DND-41 (cell line): ENCODE measurements at regions not wholly inside any gene's neighbourhood (a gene's known extent, or its start where the extent isn't known, plus 50 kb on each side); places are given as distances from the start of the nearest gene placed in this dataset.

Experiments
- ATAC-seq: fragments of 200-7000 bp; cut with Tn5 transposase; 3 replicates; pipeline ENCODE4 v1.9.1; 2021; ENCODE audit warnings: low read depth; ENCODE audit not compliant: insufficient read depth
- DNase-seq: peaks from one replicate; pipeline ENCODE4 v3.0.0-alpha.2; 2020
- H2AFZ ChIP-seq: 2 replicates; pipeline ENCODE4 v1.6.0; 2012; ENCODE audit warnings: low read depth, low read length
- H3K27ac ChIP-seq: 2 replicates; pipeline ENCODE4 v1.5.1; 2012; ENCODE audit warnings: low read length, inconsistent platforms
- H3K27me3 ChIP-seq: fragments of 200-600 bp; sonication (generic); 2 replicates; pipeline ENCODE4 v1.6.0; 2012; ENCODE audit warnings: low read length, mild to moderate bottlenecking, inconsistent platforms; ENCODE audit not compliant: insufficient read depth, poor library complexity
- H3K36me3 ChIP-seq: 2 replicates; pipeline ENCODE4 v1.5.1; 2012; ENCODE audit warnings: low read length, inconsistent platforms; ENCODE audit not compliant: insufficient read depth
- H3K4me1 ChIP-seq: 2 replicates; pipeline ENCODE4 v1.5.1; 2012; ENCODE audit warnings: mild to moderate bottlenecking, low read length; ENCODE audit not compliant: insufficient read depth
- H3K4me2 ChIP-seq: 2 replicates; pipeline ENCODE4 v1.6.0; 2012; ENCODE audit warnings: mild to moderate bottlenecking, moderate library complexity, low read length, inconsistent platforms; ENCODE audit not compliant: insufficient read depth
- H3K4me3 ChIP-seq, 2 experiments: fragments of 200-600 bp in 1 of 2; shearing (Covaris generic) in 1 of 2; 2 replicates each; pipeline ENCODE4 v1.5.1; 2012 to 2016; ENCODE audit warnings: inconsistent platforms in 2 of 2, low read length in 2 of 2, mild to moderate bottlenecking in 2 of 2, low read depth in 1 of 2, moderate library complexity in 1 of 2
- H3K79me2 ChIP-seq: 2 replicates; pipeline ENCODE4 v1.6.0; 2012; ENCODE audit warnings: low read length, inconsistent platforms; ENCODE audit not compliant: insufficient read depth
- H3K9ac ChIP-seq: 2 replicates; pipeline ENCODE4 v1.6.0; 2012; ENCODE audit warnings: low read depth, mild to moderate bottlenecking, inconsistent platforms, low read length, moderate library complexity
- H3K9me3 ChIP-seq: 2 replicates; pipeline ENCODE4 v1.5.1; 2012; ENCODE audit warnings: low read length, moderate library complexity, mild to moderate bottlenecking, inconsistent platforms; ENCODE audit not compliant: insufficient read depth, severe bottlenecking
- H4K20me1 ChIP-seq: 2 replicates; pipeline ENCODE4 v1.6.0; 2012; ENCODE audit warnings: low read length; ENCODE audit not compliant: insufficient read depth
- CTCF ChIP-seq: IDR thresholded peaks from 2 replicates; pipeline ENCODE4 v1.5.1; 2012; ENCODE audit warnings: borderline replicate concordance, low read length, moderate library complexity, mild to moderate bottlenecking; ENCODE audit not compliant: poor library complexity, severe bottlenecking; ENCODE audit errors: extremely low read depth
- EZH2 ChIP-seq: IDR thresholded peaks from 3 replicates; pipeline ENCODE4 v1.6.1; 2012; ENCODE audit warnings: borderline replicate concordance, low read depth, mild to moderate bottlenecking, moderate library complexity, low read length, inconsistent platforms; ENCODE audit not compliant: severe bottlenecking

- Histone ChIP-seq H2AFZ (no peak overlapping the region), H3K4me3 (no peak overlapping the region), H3K9ac (no peak overlapping the region), H3K9me3 (no peaks in the 10 kb centered on the region), H3K36me3 (no peaks in the 10 kb centered on the region), H3K79me2 (no peaks in the 10 kb centered on the region), H4K20me1 (no peaks in the 10 kb centered on the region), H3K4me1 (no peaks in the 10 kb centered on the region), H3K27me3 (no peaks in the 10 kb centered on the region), H3K27ac (no peak overlapping the region), H3K4me2 (no peak overlapping the region)
- TF ChIP-seq CTCF: no peak
- no peak for TF ChIP-seq EZH2
- no peak for DNase-seq
- ATAC-seq: no peak
Observed at GRCh38 chr13:81020010-81020409, 679.1 kb upstream of the SPRY2 start.

GRCh38 chr13:81018936-81019335 is 678.0 kb upstream of the SPRY2 start:
- Histone ChIP-seq H4K20me1 (no peaks in the 10 kb centered on the region), H3K4me3 (no peak overlapping the region), H3K27me3 (no peaks in the 10 kb centered on the region), H3K27ac (no peak overlapping the region), H3K4me2 (no peak overlapping the region), H3K9ac (no peak overlapping the region), H2AFZ (no peak overlapping the region), H3K4me1 (no peaks in the 10 kb centered on the region), H3K36me3 (no peaks in the 10 kb centered on the region), H3K9me3 (no peaks in the 10 kb centered on the region), H3K79me2 (no peaks in the 10 kb centered on the region)
- DNase-seq (no peak), ATAC-seq (no peak)
- TF ChIP-seq CTCF (no peak), EZH2 (no peak)

GRCh38 chr13:81017513-81018152 is 676.7 kb upstream of the SPRY2 start:
- Histone ChIP-seq H3K4me1 (no peaks in the 10 kb centered on the region), H3K9me3 (no peaks in the 10 kb centered on the region), H3K27me3 (no peaks in the 10 kb centered on the region), H3K4me3 (no peak overlapping the region), H3K4me2 (no peak overlapping the region), H3K79me2 (no peaks in the 10 kb centered on the region), H2AFZ (no peak overlapping the region), H4K20me1 (no peaks in the 10 kb centered on the region), H3K36me3 (no peaks in the 10 kb centered on the region), H3K9ac (no peak overlapping the region), H3K27ac (no peak overlapping the region)
- no peak for DNase-seq
- TF ChIP-seq CTCF: peak; percentile 70
- no peak for TF ChIP-seq EZH2
- ATAC-seq: peak; percentile 66; the same call in 2 of the 3 replicates
